CD14-positive monocyte (primary cell): ENCODE measurements at regions not wholly inside any gene's neighbourhood (a gene's known extent, or its start where the extent isn't known, plus 50 kb on each side); places are given as distances from the start of the nearest gene placed in this dataset.

Experiments
- DNase-seq, 3 donors: peaks; one replicate each; pipeline ENCODE4 v3.0.0-alpha.2; 2011 to 2022
- H2AFZ ChIP-seq: 2 replicates; pipeline ENCODE4 v1.6.0; 2012; ENCODE audit warnings: mild to moderate bottlenecking, low read depth, low read length, inconsistent platforms; ENCODE audit not compliant: insufficient read depth, poor library complexity, severe bottlenecking
- H3K27ac ChIP-seq, 2 donors: 1 replicate in 1 of 2; 2 replicates in 1 of 2; pipeline ENCODE4 v1.5.1; 2012 to 2013; ENCODE audit warnings: low read length in 2 of 2, control low read depth in 1 of 2, inconsistent platforms in 1 of 2, low read depth in 1 of 2, mild to moderate bottlenecking in 1 of 2
- H3K27me3 ChIP-seq, 2 donors: one replicate each; pipeline versions ENCODE4 v1.6.0 to v1.6.1; 2011 to 2013; ENCODE audit warnings: low read length in 2 of 2; ENCODE audit not compliant: control insufficient read depth in 2 of 2, insufficient read depth in 2 of 2
- H3K36me3 ChIP-seq, 2 donors: replicated peaks in 1 of 2; 1 replicate in 1 of 2; 2 replicates in 1 of 2; pipeline versions ENCODE4 v1.5.1 to v1.6.1; 2012 to 2013; ENCODE audit warnings: low read length in 2 of 2, control low read depth in 1 of 2, inconsistent platforms in 1 of 2, mild to moderate bottlenecking in 1 of 2; ENCODE audit not compliant: insufficient read depth in 2 of 2, control insufficient read depth in 1 of 2
- H3K4me1 ChIP-seq, 2 donors: 1 replicate in 1 of 2; 2 replicates in 1 of 2; pipeline versions ENCODE4 v1.5.1 to v1.6.1; 2012 to 2013; ENCODE audit warnings: low read length in 2 of 2, control low read depth in 1 of 2, inconsistent platforms in 1 of 2, mild to moderate bottlenecking in 1 of 2, moderate library complexity in 1 of 2; ENCODE audit not compliant: insufficient read depth in 2 of 2, control insufficient read depth in 1 of 2
- H3K4me2 ChIP-seq: replicated peaks from 2 replicates; pipeline ENCODE3; 2012; ENCODE audit warnings: low read length, moderate library complexity, mild to moderate bottlenecking; ENCODE audit not compliant: poor library complexity, severe bottlenecking; ENCODE audit errors: extremely low read depth
- H3K4me3 ChIP-seq, 3 experiments: fragments of 200-600 bp in 1 of 3; sonication (generic) in 1 of 3; replicated peaks in 1 of 3; 1 replicate in 2 of 3; 2 replicates in 1 of 3; pipeline ENCODE4 v1.5.1; 2011 to 2013; ENCODE audit warnings: low read length in 3 of 3, mild to moderate bottlenecking in 3 of 3, control low read depth in 2 of 3, low read depth in 2 of 3, inconsistent platforms in 1 of 3, moderate library complexity in 1 of 3
- H3K79me2 ChIP-seq: 2 replicates; pipeline ENCODE4 v1.6.0; 2012; ENCODE audit warnings: mild to moderate bottlenecking, control low read depth, inconsistent platforms, low read length, moderate library complexity; ENCODE audit not compliant: insufficient read depth
- H3K9ac ChIP-seq: 2 replicates; pipeline ENCODE4 v1.6.0; 2017; ENCODE audit warnings: low read length, mild to moderate bottlenecking; ENCODE audit not compliant: insufficient read depth, poor library complexity, severe bottlenecking
- H3K9me3 ChIP-seq, 2 donors: replicated peaks in 1 of 2; 1 replicate in 1 of 2; 2 replicates in 1 of 2; pipeline versions ENCODE4 v1.5.1 to v1.6.1; 2012 to 2013; ENCODE audit warnings: low read length in 2 of 2, control low read depth in 1 of 2; ENCODE audit not compliant: control insufficient read depth in 1 of 2, insufficient read depth in 1 of 2
- H4K20me1 ChIP-seq: 2 replicates; pipeline ENCODE4 v1.6.0; 2012; ENCODE audit warnings: mild to moderate bottlenecking, low read length, control low read depth, moderate library complexity; ENCODE audit not compliant: insufficient read depth
- H3K27ac Mint-ChIP-seq, 7 donors: one replicate each; pipeline ENCODE4 v1.8.0; 2020; ENCODE audit warnings: mild to moderate bottlenecking in 7 of 7, mixed read lengths in 7 of 7, moderate library complexity in 6 of 7, inconsistent platforms in 2 of 7
- H3K27me3 Mint-ChIP-seq, 3 donors: one replicate each; pipeline ENCODE4 v1.8.0; 2021 to 2022; ENCODE audit warnings: low read depth in 3 of 3, mild to moderate bottlenecking in 3 of 3, mixed read lengths in 3 of 3, moderate library complexity in 3 of 3, inconsistent platforms in 1 of 3
- H3K36me3 Mint-ChIP-seq, 2 donors: one replicate each; pipeline ENCODE4 v1.8.0; 2020; ENCODE audit warnings: mixed read lengths in 2 of 2, inconsistent platforms in 1 of 2, mild to moderate bottlenecking in 1 of 2
- H3K4me1 Mint-ChIP-seq: one replicate; pipeline ENCODE4 v1.8.0; 2020; ENCODE audit warnings: mild to moderate bottlenecking, mixed read lengths
- H3K4me3 Mint-ChIP-seq, 2 donors: one replicate each; pipeline ENCODE4 v1.8.0; 2020; ENCODE audit warnings: mild to moderate bottlenecking in 2 of 2, mixed read lengths in 2 of 2, moderate library complexity in 1 of 2
- H3K9me3 Mint-ChIP-seq, 7 donors: one replicate each; pipeline ENCODE4 v1.8.0; 2020 to 2022; ENCODE audit warnings: mixed read lengths in 7 of 7, mild to moderate bottlenecking in 6 of 7, moderate library complexity in 6 of 7, inconsistent platforms in 2 of 7
- WGBS: methylation state at CpG from one replicate; pipeline ENCODE4 v1.1.5; 2013; ENCODE audit warnings: missing lambda C conversion rate; ENCODE audit not compliant: insufficient coverage; 5-methylcytosine and 5-hydroxymethylcytosine counted together
- intact Hi-C, 2 donors: fragments of 100-400 bp; cut with micrococcal nuclease; formaldehyde crosslinking; loops; one replicate each; pipeline versions ENCODE4 v1.15.0 to v1.15.1; 2023
- TF ChIP-seq, protein P1 (sequence below): fragments of 200-600 bp; IDR thresholded peaks from one replicate; pipeline ENCODE4 v1.8.0; 2022; ENCODE audit warnings: antibody characterized with exemption, mild to moderate bottlenecking

DNA sequence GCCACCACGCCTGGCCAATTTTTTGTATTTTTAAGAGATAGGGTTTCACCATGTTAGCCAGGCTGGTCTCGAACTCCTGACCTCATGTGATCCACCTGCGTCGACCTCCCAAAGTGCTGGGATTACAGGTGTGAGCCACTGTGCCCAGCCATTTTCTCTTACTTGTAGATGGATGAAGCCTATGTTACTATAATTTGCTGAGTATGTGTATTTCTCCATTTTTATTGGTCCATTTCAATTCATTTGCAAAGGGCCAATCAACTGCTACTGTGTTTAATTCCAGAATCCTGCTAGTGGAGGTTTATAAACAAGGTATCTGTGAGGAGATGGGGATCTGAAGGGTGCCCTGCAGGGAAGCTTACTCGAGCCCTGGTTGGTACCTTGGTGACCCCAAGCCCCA, 101.7 kb upstream of the MAX start:
- Mint-ChIP-seq H3K27ac (no peak overlapping the region), H3K9me3 (peaks cover 2 to 8% (median 5%) of the 10 kb centered on the region in 7 donors), H3K4me1 (peaks cover 43% of the 10 kb centered on the region), H3K4me3 (no peak overlapping the region), H3K27me3 (peaks cover 0 to 4% (median 3%) of the 10 kb centered on the region in 3 donors), H3K36me3 (no peaks in the 10 kb centered on the region)
- H2AFZ ChIP-seq, result no peak overlapping the region
- intact Hi-C loops, result no loop called here
- 100% methylated on average over 2 of the region's 5 CpGs for WGBS
- no peaks in the 10 kb centered on the region for H3K79me2 ChIP-seq
- no peak for DNase-seq
- peaks cover 42 to 44% of the 10 kb centered on the region in 2 donors for H3K4me1 ChIP-seq
- TF ChIP-seq, protein P1, sequence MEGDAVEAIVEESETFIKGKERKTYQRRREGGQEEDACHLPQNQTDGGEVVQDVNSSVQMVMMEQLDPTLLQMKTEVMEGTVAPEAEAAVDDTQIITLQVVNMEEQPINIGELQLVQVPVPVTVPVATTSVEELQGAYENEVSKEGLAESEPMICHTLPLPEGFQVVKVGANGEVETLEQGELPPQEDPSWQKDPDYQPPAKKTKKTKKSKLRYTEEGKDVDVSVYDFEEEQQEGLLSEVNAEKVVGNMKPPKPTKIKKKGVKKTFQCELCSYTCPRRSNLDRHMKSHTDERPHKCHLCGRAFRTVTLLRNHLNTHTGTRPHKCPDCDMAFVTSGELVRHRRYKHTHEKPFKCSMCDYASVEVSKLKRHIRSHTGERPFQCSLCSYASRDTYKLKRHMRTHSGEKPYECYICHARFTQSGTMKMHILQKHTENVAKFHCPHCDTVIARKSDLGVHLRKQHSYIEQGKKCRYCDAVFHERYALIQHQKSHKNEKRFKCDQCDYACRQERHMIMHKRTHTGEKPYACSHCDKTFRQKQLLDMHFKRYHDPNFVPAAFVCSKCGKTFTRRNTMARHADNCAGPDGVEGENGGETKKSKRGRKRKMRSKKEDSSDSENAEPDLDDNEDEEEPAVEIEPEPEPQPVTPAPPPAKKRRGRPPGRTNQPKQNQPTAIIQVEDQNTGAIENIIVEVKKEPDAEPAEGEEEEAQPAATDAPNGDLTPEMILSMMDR, result no peak
- H3K27ac ChIP-seq, result no peak overlapping the region
- no peaks in the 10 kb centered on the region for H3K27me3 ChIP-seq
- no peaks in the 10 kb centered on the region for H4K20me1 ChIP-seq
- peaks cover 0 to 3% of the 10 kb centered on the region in 2 donors for H3K9me3 ChIP-seq
- no peaks in the 10 kb centered on the region for H3K36me3 ChIP-seq
- H3K4me2 ChIP-seq, result no peak overlapping the region
- H3K9ac ChIP-seq, result no peak overlapping the region
- H3K4me3 ChIP-seq, result no peak overlapping the region

DNA sequence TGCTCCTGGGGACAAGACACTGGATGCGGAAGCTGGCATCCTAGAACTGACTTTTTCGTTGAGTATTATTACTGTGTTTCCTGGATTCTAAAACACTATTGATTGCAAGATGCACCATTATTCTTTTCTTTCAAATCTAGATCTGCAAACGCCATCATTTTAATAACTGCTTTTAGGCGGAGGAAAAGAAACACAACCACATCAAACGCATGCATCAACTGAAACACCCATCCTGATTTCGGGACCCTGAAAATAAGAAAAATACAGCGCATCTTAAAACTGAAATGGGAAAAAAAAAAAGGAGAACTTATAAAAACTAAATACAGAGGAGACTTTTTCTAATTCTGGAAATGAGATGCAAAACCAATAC, 103.7 kb upstream of the MAX start:
- Histone ChIP-seq H3K4me2 (peak overlapping the region; percentile 31), H2AFZ (no peak overlapping the region), H3K9ac (no peak overlapping the region), H3K4me1 (peaks cover 58 to 64% of the 10 kb centered on the region in 2 donors), H3K79me2 (no peaks in the 10 kb centered on the region), H3K9me3 (peaks cover 0 to 3% of the 10 kb centered on the region in 2 donors), H3K27ac (peak overlapping the region; percentile 42 to 84), H4K20me1 (no peaks in the 10 kb centered on the region), H3K4me3 (no peak overlapping the region), H3K27me3 (no peaks in the 10 kb centered on the region), H3K36me3 (no peaks in the 10 kb centered on the region)
- TF ChIP-seq, protein P1, result no peak
- peak overlapping the region; percentile 75 to 92 (median 79) for H3K27ac Mint-ChIP-seq
- peaks cover 59% of the 10 kb centered on the region for H3K4me1 Mint-ChIP-seq
- intact Hi-C loops, result loop anchor here in 1 of 2 donors (5.0 kb wide), 2 partner anchors 46 to 104 kb away; partner anchors contain the start of gene MAX
- no peak for DNase-seq
- WGBS, result no CpG with 5 or more reads among the region's 7 CpGs
- H3K4me3 Mint-ChIP-seq, result peak overlapping the region in 1 of 2 donors; percentile 12
- peaks cover 0 to 3% (median 2%) of the 10 kb centered on the region in 3 donors for H3K27me3 Mint-ChIP-seq
- no peaks in the 10 kb centered on the region for H3K36me3 Mint-ChIP-seq
- H3K9me3 Mint-ChIP-seq, result peaks cover 2 to 8% (median 5%) of the 10 kb centered on the region in 7 donors
